GM19025 (cell line): ENCODE measurements at regions not wholly inside any gene's neighbourhood (a gene's known extent, or its start where the extent isn't known, plus 50 kb on each side); places are given as distances from the start of the nearest gene placed in this dataset.
"Not testable (repeated sequence)": the region's sequence is repeated elsewhere in the genome, so short reads cannot be mapped to it uniquely, and the experiment has no call there.

Experiments used
- ATAC-seq: cut with Tn5 transposase; IDR thresholded peaks from one replicate; pipeline ENCODE4 v1.9.1; 2021; ENCODE audit warnings: mild to moderate bottlenecking, low read depth, moderate library complexity; ENCODE audit not compliant: unreplicated experiment

DNA sequence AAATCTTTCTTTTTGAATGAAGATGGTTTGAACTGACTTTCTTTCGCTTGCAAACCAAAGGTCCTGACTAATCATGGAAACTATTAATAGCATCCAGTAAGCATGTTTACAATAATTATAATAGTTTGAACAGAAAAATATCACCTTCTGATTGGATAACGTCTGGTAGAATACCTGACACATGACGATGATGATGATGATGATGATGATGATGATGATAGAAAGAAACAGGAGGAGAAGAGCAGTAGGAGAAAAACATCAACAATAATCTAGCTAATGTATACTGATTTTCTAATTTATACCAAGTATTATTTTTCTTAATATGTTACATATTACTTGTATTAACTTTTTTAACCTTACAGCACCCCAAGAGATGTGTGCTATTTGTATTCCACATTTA, 157.5 kb upstream of the SPRY2 start:
- no peak for ATAC-seq

GRCh38 chr13:80497978-80498377, 157.1 kb upstream of the SPRY2 start:
- ATAC-seq, result no peak

GRCh38 chr13:80497439-80497838, 156.5 kb upstream of the SPRY2 start:
- ATAC-seq, result no peak

GRCh38 chr13:80496721-80497397, 155.9 kb upstream of the SPRY2 start:
- ATAC-seq, result no peak

GRCh38 chr13:80490491-80490943, 149.6 kb upstream of the SPRY2 start:
- not testable (repeated sequence) for ATAC-seq

- ATAC-seq, result no peak
These were observed 145.5 kb upstream of the SPRY2 start for GRCh38 chr13:80486402-80486801.

- no peak for ATAC-seq
These were observed 142.2 kb upstream of the SPRY2 start for GRCh38 chr13:80483157-80483556.

GRCh38 chr13:80481588-80481987, 140.7 kb upstream of the SPRY2 start:
- no peak for ATAC-seq

DNA sequence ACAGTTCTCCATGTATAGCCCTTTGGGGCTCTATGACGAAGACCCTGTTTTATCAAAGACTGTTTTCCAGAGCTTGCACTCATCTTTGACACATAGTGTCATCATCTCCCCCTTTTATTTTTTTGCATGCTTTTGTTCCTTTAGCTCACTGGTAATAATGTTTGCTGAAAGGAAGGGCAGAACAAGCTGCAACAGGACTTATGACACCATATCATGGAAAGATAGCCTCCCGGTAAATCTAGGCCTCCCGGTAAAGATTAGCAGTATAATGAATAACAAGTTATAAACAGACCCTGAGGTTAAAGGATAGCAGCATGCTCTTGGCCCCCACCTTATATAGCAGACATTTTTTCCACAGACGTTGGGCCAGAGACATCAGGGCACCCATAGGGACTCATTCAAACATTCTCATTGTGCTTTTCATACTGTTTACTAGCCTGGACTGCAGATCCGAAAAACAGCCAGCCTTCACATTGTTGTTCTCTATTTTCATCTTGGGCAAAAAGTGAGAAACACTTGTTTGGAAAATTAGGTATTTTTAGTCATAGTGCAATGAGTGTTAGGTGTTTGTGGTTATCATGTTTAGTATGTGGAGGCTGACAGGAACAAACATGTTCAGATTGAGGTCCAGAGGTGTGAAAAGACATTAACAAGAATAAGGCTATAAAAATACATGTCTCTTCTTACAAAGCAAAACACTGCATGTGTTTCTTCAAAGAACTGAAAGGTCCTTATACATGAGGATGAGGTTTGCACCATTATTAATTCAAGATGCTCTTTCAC, 136.9 kb upstream of the SPRY2 start:
- ATAC-seq, result no peak

GRCh38 chr13:80476953-80477352, 136.0 kb upstream of the SPRY2 start:
- no peak for ATAC-seq

- no peak for ATAC-seq
These were observed 134.8 kb upstream of the SPRY2 start for GRCh38 chr13:80475718-80476117.

DNA sequence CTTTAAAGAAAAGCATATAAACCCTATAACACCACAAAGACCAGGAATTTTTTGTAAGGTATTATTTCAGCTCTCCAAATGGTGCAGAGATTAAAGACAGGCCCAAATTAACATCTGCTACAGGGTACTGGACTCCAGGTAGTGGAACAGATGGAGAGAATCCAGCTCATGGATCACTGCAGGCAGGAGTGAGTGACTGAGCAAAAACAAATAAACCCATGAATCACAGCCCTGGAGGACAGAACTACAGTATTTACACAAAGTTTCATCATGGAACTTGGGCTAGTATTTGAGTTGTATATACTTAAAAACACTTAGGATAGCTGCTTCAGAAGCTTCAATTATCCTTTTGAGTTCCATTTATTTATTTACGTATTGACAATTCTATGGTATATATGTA, 132.8 kb upstream of the SPRY2 start:
- no peak for ATAC-seq

GRCh38 chr13:80469853-80470381, 129.0 kb upstream of the SPRY2 start:
- no peak for ATAC-seq

DNA sequence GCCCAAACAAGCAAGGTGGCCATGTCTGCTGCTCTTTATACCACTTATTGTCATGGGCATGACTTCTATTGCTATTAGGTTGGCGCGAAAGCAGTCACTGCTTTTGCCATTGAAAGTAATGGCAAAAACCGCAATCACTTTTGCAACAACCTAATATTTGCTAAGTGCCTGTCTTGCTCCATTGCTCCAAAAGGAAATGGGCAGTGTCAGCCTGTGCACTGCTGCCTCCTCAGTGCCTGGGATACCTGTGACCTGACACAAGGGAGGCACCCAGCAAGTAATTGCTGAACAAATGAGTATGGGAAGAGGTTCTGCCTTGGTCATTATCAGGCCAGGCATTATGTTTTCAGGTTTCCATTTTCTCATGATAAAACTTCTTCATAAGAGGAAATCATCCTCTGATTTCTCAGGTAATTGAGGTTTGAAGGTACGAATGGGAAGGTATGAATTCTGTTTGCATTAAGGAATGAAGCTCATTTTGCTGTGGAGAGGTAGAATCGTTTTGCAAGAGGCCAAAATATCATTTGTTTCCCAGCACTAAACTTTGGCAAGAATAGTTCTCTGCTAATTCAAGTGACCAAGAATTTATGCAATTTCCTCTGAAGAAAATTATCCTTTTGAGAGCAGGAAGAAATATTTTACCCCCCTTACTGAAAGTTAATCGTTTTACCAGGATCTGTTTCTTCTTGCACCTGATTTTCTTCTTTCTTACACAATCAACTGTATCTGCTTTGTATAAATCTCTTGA, 128.4 kb upstream of the SPRY2 start:
- no peak for ATAC-seq

GRCh38 chr13:80465321-80465720, 124.4 kb upstream of the SPRY2 start:
- no peak for ATAC-seq

DNA sequence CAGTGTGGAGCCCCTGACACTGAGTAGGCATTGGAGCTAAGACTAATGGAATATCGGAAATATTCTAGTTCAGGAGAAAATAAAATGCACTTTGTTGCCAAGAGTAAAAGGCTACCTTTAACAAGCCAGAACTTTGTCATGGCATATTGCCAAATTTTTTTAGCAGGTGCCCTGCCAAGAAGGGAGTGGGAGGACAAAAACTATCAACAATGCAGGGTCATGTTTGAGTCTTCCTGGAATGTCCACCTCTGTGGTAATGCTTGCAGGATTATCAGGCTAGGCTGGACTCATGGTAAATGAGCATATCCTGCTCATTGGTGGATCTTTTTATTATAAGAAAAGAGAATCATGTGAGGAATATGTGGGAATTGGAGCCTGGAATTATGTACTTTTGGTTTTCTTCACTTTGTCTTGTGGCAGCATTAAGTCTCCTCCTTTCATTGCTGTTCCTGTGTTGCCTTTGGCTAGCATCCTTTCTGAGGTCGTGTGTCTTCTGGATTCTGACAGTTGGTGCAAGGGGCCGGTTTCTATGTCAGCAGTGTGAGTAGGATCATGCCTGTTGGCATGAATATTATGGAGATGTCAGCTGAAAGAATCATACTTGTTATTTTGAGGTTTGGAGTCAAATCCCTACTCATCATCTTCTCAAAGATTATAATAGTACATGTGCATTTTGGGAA, 122.9 kb upstream of the SPRY2 start:
- no peak for ATAC-seq

- no peak for ATAC-seq
These were observed 121.6 kb upstream of the SPRY2 start for GRCh38 chr13:80462567-80462966.

GRCh38 chr13:80462037-80462436, 121.1 kb upstream of the SPRY2 start:
- ATAC-seq, result no peak

DNA sequence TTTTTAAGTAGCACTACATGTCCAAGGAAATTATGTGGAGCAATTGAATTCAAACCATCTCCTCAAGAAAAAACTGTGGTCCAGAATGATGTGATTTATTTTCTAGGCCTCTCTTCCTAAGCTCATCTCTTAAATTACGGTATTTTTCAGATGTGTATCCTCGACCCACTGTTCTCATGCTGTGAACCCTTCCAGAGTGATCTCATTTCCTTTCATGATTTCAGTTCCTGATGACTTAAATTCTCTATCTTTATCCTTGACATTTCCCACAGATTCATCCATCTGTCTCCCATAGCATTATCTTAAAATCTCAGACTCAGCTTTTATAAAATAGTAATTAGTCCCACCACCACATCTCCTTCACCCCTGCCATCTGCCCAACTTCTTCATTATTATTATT, 117.6 kb upstream of the SPRY2 start:
- no peak for ATAC-seq

- peak; percentile 52 for ATAC-seq
These were observed 113.3 kb upstream of the SPRY2 start for GRCh38 chr13:80454245-80454644.

DNA sequence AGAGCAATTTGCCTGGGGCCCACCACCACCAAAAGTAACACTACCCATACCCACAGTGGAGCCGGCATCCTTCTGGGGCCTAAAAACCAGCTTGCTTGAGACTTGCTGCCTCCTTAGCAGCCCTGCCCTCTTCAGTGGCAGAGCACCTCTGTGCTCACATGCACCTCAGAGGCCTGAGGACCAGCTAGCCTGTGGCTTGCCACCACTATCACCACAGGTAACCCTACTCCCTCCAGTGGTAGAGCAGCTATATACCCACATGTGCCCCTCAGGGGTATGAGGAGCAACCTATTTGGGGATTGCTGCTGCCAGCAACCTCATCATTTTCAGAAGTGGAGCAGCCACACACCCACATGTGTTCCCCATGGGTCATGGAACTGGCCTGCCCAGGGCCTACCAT, 111.4 kb upstream of the SPRY2 start:
- no peak for ATAC-seq
